ENCODE measurements at regions not wholly inside any gene's neighbourhood (a gene's known extent, or its start where the extent isn't known, plus 50 kb on each side); places are given as distances from the start of the nearest gene placed in this dataset.
A peak's percentile ranks its signal among the peaks of the same experiment; 100 is the strongest.

DNA sequence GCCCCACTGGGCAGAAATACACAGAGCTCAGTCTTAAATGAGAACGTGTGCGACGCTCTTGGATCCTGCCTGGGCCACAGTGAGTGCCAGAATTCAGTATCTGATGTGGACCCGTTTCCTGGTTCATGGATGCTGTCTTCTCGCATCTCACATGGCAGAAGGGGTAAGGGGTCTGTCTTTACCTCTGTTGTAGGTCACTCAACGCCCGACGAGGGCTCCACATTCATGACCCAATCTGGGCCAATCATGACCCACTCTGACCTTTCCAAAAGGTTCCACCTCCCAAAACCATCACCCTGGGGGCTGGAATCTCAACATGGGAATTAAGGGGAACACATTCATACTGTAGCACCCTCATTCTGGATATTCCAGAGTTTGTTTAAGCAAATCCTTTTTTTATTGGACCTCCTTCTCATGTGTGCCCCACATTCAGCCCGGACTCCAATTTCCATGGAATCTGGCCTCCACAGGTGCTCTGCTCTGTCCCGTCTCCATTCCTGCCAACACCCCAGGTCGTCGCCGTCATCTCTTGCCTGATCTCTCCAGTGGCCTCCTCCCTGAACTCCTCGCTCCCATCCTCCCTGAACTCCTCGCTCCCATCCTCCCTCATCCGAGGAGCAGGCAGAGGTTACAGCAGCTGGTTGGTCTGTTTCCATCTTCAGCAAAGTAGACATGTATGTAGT is 78.9 kb upstream of the OTOS start:
- no peak overlapping the region for H2BK5ac ChIP-seq (ENCODE audit: low read depth, low read length)
- WGBS, 2 experiments (ENCODE audit: extremely low coverage in 1 of 2, insufficient coverage in 1 of 2, insufficient read length in 1 of 2, insufficient replicate concordance in 2 of 2, low coverage in 1 of 2, low lambda C conversion rate in 2 of 2, missing lambda C conversion rate in 1 of 2) = 93% methylated on average over 16 of the region's 16 CpGs; no CpG with 5 or more reads in 1 of the 2 experiments
- H3K9me3 ChIP-seq (ENCODE audit: insufficient read depth in 2 of 2, low read depth in 1 of 2, low read length in 1 of 2) = no peaks in the 10 kb centered on the region
- H3K23ac ChIP-seq (ENCODE audit: insufficient read length) = no peak overlapping the region
- no peaks in the 10 kb centered on the region for H4K20me1 ChIP-seq (replicated peaks in 1 of 2; ENCODE audit: control insufficient read depth in 1 of 2, insufficient read depth in 2 of 2, low read length in 2 of 2)
- ChIA-PET POLR2A (ENCODE audit: partially characterized antibody) (no interaction called here), CTCF (ENCODE audit: partially characterized antibody) (interaction anchor here (0.8 kb wide), 1 partner anchor 9 kb away, joined by 3 read pairs; no protein-coding TSS in a partner anchor)
- no peak for FAIRE-seq
- H3K4ac ChIP-seq (replicated peaks; ENCODE audit: insufficient read length, low read depth, low read length) = no peak overlapping the region
- DNase-seq (ENCODE audit: low read depth in 1 of 2, low spot score in 2 of 2) = no peak
- H2BK120ac ChIP-seq (replicated peaks; ENCODE audit: low read depth, low read length) = no peak overlapping the region
- no peak overlapping the region for H3K27ac ChIP-seq (ENCODE audit: low read depth, low read length)
- no peak overlapping the region for H2AFZ ChIP-seq (ENCODE audit: low read length)
- H3K14ac ChIP-seq (ENCODE audit: insufficient read length) = no peak overlapping the region
- H3K27me3 ChIP-seq (replicated peaks in 1 of 4; ENCODE audit: control insufficient read depth in 3 of 4, extremely low read depth in 1 of 4, insufficient read depth in 3 of 4, low read length in 3 of 4) = peaks cover 0 to 2% (median 0%) of the 10 kb centered on the region in 4 experiments; a peak in 1 of 7 replicates
- H3K4me3 ChIP-seq (ENCODE audit: extremely low read depth in 1 of 4, insufficient read depth in 2 of 4, low read depth in 3 of 4, low read length in 4 of 4) = no peak overlapping the region
- H2BK15ac ChIP-seq (ENCODE audit: low read length) = no peak overlapping the region
- no peak overlapping the region for H2BK12ac ChIP-seq (ENCODE audit: low read depth, low read length)
- H2BK20ac ChIP-seq (ENCODE audit: low read length) = no peak overlapping the region
- no peak overlapping the region for H4K5ac ChIP-seq (ENCODE audit: insufficient read length, low read depth, low read length)
- no peak overlapping the region for H3K9ac ChIP-seq (replicated peaks in 1 of 4; ENCODE audit: extremely low read depth in 1 of 4, low read depth in 3 of 4, low read length in 3 of 4)
- no peak overlapping the region for H3K18ac ChIP-seq (ENCODE audit: extremely low read depth, low read length)
- H3K23me2 ChIP-seq (ENCODE audit: low read depth, low read length) = 0 out of 2 replicates have a peak, but pooled peaks cover 2% of the 10 kb centered on the region
- H2AK5ac ChIP-seq (ENCODE audit: low read depth, low read length) = no peak overlapping the region
- no peaks in the 10 kb centered on the region for H3K79me1 ChIP-seq (ENCODE audit: low read depth, low read length)
- H3K79me2 ChIP-seq (ENCODE audit: control insufficient read depth in 1 of 2, insufficient read depth in 2 of 2, low read length in 2 of 2) = no peaks in the 10 kb centered on the region
- peak overlapping the region; percentile 59; the same call in 1 of the 2 replicates for H4K8ac ChIP-seq (ENCODE audit: extremely low read depth, insufficient read depth, low read length)
- H4K91ac ChIP-seq (replicated peaks; ENCODE audit: insufficient read length, low read length) = no peak overlapping the region
- no peaks in the 10 kb centered on the region for H3K36me3 ChIP-seq (ENCODE audit: control insufficient read depth in 2 of 4, insufficient read depth in 4 of 4, low read length in 3 of 4)
- no peaks in the 10 kb centered on the region; a peak in 1 of 7 replicates for H3K4me1 ChIP-seq (replicated peaks in 1 of 4; ENCODE audit: control insufficient read depth in 3 of 4, insufficient read depth in 4 of 4, low read length in 3 of 4)
- no peak overlapping the region for H3K4me2 ChIP-seq (ENCODE audit: insufficient read depth in 1 of 2, low read depth in 2 of 2, low read length in 2 of 2)
- no peak overlapping the region for H3K56ac ChIP-seq (replicated peaks; ENCODE audit: insufficient read length, low read depth, low read length)
- TF ChIP-seq EZH2 (IDR thresholded peaks at IDR 0.05; ENCODE audit: low read depth, low read length, severe bottlenecking) (no peak), SP1 (IDR thresholded peaks at IDR 0.05; ENCODE audit: low read depth, low read length) (no peak), GABPA (IDR thresholded peaks at IDR 0.05; ENCODE audit: borderline replicate concordance, insufficient read depth, low read length) (no peak), BACH1 (IDR thresholded peaks at IDR 0.05; ENCODE audit: low read length) (no peak), PHF8 (conservative IDR thresholded peaks at IDR 0.05; ENCODE audit: low read depth, low read length) (no peak), SP4 (IDR thresholded peaks at IDR 0.05; ENCODE audit: low read length) (no peak), KDM1A (IDR thresholded peaks at IDR 0.05; ENCODE audit: borderline replicate concordance, low read length) (no peak), SIX5 (IDR thresholded peaks at IDR 0.05; ENCODE audit: low read depth, low read length) (no peak), YY1 (IDR thresholded peaks at IDR 0.05; ENCODE audit: low read depth, low read length) (no peak), GTF2F1 (IDR thresholded peaks at IDR 0.05; ENCODE audit: borderline replicate concordance, low read depth, low read length) (no peak), CBX8 (IDR thresholded peaks at IDR 0.05; ENCODE audit: borderline replicate concordance, low read depth, low read length) (no peak)
- TF ChIP-seq, protein P1, sequence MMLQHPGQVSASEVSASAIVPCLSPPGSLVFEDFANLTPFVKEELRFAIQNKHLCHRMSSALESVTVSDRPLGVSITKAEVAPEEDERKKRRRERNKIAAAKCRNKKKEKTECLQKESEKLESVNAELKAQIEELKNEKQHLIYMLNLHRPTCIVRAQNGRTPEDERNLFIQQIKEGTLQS (IDR thresholded peaks at IDR 0.05; ENCODE audit: insufficient read depth, low read depth, low read length) = no peak

Measured in H1 (cell line).